ENCODE measurements at regions not wholly inside any gene's neighbourhood (a gene's known extent, or its start where the extent isn't known, plus 50 kb on each side); places are given as distances from the start of the nearest gene placed in this dataset.

DNA sequence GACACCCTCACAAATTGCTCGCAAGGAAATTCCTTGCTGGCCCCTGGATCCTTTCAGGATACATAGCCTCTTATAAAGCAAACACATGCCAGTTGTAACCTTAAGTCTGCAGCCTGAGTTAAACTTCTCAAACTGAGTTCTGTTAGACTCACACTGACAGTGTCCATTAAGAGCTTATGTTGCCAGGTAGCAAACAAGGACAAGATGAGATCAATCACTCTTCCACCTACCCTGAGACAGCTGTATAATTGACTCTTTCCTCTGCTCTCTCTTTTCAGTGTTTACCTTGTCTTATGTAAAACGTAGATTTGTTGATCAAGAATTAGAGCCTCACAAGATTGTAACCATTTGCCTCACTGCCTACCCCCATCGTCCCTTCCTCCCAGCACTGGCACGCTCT is 359.8 kb downstream of the EPM2A start:
- no peak for TF ChIP-seq DNMT3B (CRISPR knock-in tag; conservative IDR thresholded peaks at IDR 0.05)
- TF ChIP-seq, protein P1, sequence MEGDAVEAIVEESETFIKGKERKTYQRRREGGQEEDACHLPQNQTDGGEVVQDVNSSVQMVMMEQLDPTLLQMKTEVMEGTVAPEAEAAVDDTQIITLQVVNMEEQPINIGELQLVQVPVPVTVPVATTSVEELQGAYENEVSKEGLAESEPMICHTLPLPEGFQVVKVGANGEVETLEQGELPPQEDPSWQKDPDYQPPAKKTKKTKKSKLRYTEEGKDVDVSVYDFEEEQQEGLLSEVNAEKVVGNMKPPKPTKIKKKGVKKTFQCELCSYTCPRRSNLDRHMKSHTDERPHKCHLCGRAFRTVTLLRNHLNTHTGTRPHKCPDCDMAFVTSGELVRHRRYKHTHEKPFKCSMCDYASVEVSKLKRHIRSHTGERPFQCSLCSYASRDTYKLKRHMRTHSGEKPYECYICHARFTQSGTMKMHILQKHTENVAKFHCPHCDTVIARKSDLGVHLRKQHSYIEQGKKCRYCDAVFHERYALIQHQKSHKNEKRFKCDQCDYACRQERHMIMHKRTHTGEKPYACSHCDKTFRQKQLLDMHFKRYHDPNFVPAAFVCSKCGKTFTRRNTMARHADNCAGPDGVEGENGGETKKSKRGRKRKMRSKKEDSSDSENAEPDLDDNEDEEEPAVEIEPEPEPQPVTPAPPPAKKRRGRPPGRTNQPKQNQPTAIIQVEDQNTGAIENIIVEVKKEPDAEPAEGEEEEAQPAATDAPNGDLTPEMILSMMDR (CRISPR knock-in tag; IDR thresholded peaks at IDR 0.05): no peak
- TF ChIP-seq HDAC6 (IDR thresholded peaks at IDR 0.05; ENCODE audit: low read depth, low read length): no peak
- no peak for TF ChIP-seq KDM5A (IDR thresholded peaks at IDR 0.05; ENCODE audit: borderline replicate concordance, low read length)
- TF ChIP-seq KLF9 (CRISPR knock-in tag; IDR thresholded peaks at IDR 0.05; ENCODE audit: low read depth): no peak
- TF ChIP-seq CHD2 (IDR thresholded peaks at IDR 0.05; ENCODE audit: low read depth, low read length): no peak
- TF ChIP-seq PHF20 (CRISPR knock-in tag; IDR thresholded peaks at IDR 0.05): no peak
- TF ChIP-seq ZNF441 (CRISPR knock-in tag; IDR thresholded peaks at IDR 0.05; ENCODE audit: borderline replicate concordance): no peak

Data from HepG2 (cell line).